GM12892 (cell line): ENCODE measurements at regions not wholly inside any gene's neighbourhood (a gene's known extent, or its start where the extent isn't known, plus 50 kb on each side); places are given as distances from the start of the nearest gene placed in this dataset.

Experiments used
- DNase-seq: peaks from one replicate; pipeline ENCODE4 v3.0.0; 2011; ENCODE audit not compliant: insufficient read length
- FAIRE-seq: peaks from 2 replicates; lab custom pipeline; 2011; peaks lifted over from hg19 to GRCh38; lab: Jason Lieb, UNC
- POLR2A ChIP-seq: IDR thresholded peaks from 2 replicates; pipeline ENCODE4 v1.6.1; 2011; ENCODE audit warnings: low read depth, low read length, control low read depth
- POLR2AphosphoS5 ChIP-seq: IDR thresholded peaks from 2 replicates; pipeline ENCODE4 v1.6.1; 2011; ENCODE audit warnings: low read depth, low read length, control low read depth
- TAF1 ChIP-seq: IDR thresholded peaks from 2 replicates; pipeline ENCODE4 v1.6.1; 2011; ENCODE audit warnings: low read depth, mild to moderate bottlenecking, control low read depth, low read length, borderline replicate concordance

GRCh38 chr3:167918686-167919085 lies 177.0 kb downstream of the GOLIM4 start:
- DNase-seq: no peak
- no peak for TF ChIP-seq POLR2A
- no peak for TF ChIP-seq TAF1
- no peak for TF ChIP-seq POLR2AphosphoS5
- no peak for FAIRE-seq

- DNase-seq (no peak), FAIRE-seq (no peak)
- TF ChIP-seq POLR2AphosphoS5 (no peak), POLR2A (no peak), TAF1 (no peak)
These were observed 177.6 kb downstream of the GOLIM4 start for GRCh38 chr3:167918008-167918596.

GRCh38 chr3:167913219-167913835 lies 177.8 kb downstream of the SERPINI1 start:
- FAIRE-seq: no peak
- TF ChIP-seq POLR2AphosphoS5 (no peak), POLR2A (no peak), TAF1 (no peak)
- DNase-seq: no peak

GRCh38 chr3:167909952-167910351 lies 174.4 kb downstream of the SERPINI1 start:
- TF ChIP-seq POLR2AphosphoS5: no peak
- TF ChIP-seq POLR2A: no peak
- TF ChIP-seq TAF1: no peak
- DNase-seq: no peak
- no peak for FAIRE-seq

- TF ChIP-seq TAF1: no peak
- TF ChIP-seq POLR2A: no peak
- no peak for TF ChIP-seq POLR2AphosphoS5
- DNase-seq (no peak), FAIRE-seq (no peak)
These were observed 174.0 kb downstream of the SERPINI1 start for GRCh38 chr3:167909504-167909896.

- DNase-seq: no peak
- no peak for FAIRE-seq
- no peak for TF ChIP-seq POLR2A
- no peak for TF ChIP-seq TAF1
- no peak for TF ChIP-seq POLR2AphosphoS5
These were observed 173.4 kb downstream of the SERPINI1 start for GRCh38 chr3:167908746-167909503.

- TF ChIP-seq TAF1 (no peak), POLR2AphosphoS5 (no peak), POLR2A (no peak)
- DNase-seq (no peak), FAIRE-seq (no peak)
These were observed 172.7 kb downstream of the SERPINI1 start for GRCh38 chr3:167908221-167908620.

GRCh38 chr3:167901138-167901537 lies 165.6 kb downstream of the SERPINI1 start:
- FAIRE-seq (no peak), DNase-seq (no peak)
- no peak for TF ChIP-seq POLR2A
- no peak for TF ChIP-seq TAF1
- TF ChIP-seq POLR2AphosphoS5: no peak

GRCh38 chr3:167899093-167899492 lies 163.6 kb downstream of the SERPINI1 start:
- DNase-seq (no peak), FAIRE-seq (no peak)
- TF ChIP-seq POLR2A (no peak), TAF1 (no peak), POLR2AphosphoS5 (no peak)

- DNase-seq: no peak
- no peak for FAIRE-seq
- TF ChIP-seq TAF1 (no peak), POLR2AphosphoS5 (no peak), POLR2A (no peak)
These were observed 162.6 kb downstream of the SERPINI1 start for GRCh38 chr3:167898091-167898490.

GRCh38 chr3:167895684-167896083 lies 160.2 kb downstream of the SERPINI1 start:
- FAIRE-seq (no peak), DNase-seq (no peak)
- TF ChIP-seq TAF1 (no peak), POLR2AphosphoS5 (no peak), POLR2A (no peak)

GRCh38 chr3:167895178-167895577 lies 159.7 kb downstream of the SERPINI1 start:
- no peak for TF ChIP-seq TAF1
- no peak for TF ChIP-seq POLR2A
- TF ChIP-seq POLR2AphosphoS5: no peak
- DNase-seq: no peak
- no peak for FAIRE-seq
